Skin of body (tissue), 1 donor: ENCODE measurements at regions not wholly inside any gene's neighbourhood (a gene's known extent, or its start where the extent isn't known, plus 50 kb on each side); places are given as distances from the start of the nearest gene placed in this dataset.
A peak's percentile ranks its signal among the peaks of the same experiment; 100 is the strongest.

ENCODE experiments used
- DNase-seq: peaks from one replicate; lab custom pipeline; 2025; lab: John Stamatoyannopoulos, UW

- DNase-seq: no peak
These were observed 303.3 kb upstream of the DUSP10 start for GRCh38 chr1:222045236-222045635.

- peak; percentile 27 for DNase-seq
These were observed 301.8 kb upstream of the DUSP10 start for GRCh38 chr1:222043444-222044292.

GRCh38 chr1:222042120-222042519 is 300.2 kb upstream of the DUSP10 start:
- DNase-seq: no peak

- no peak for DNase-seq
These were observed 299.1 kb upstream of the DUSP10 start for GRCh38 chr1:222040955-222041354.

- DNase-seq: no peak
These were observed 298.4 kb upstream of the DUSP10 start for GRCh38 chr1:222040121-222040805.

GRCh38 chr1:222038971-222039370 is 297.1 kb upstream of the DUSP10 start:
- no peak for DNase-seq

- no peak for DNase-seq
These were observed 295.8 kb upstream of the DUSP10 start for GRCh38 chr1:222037720-222038119.

GRCh38 chr1:222034790-222035189 is 292.9 kb upstream of the DUSP10 start:
- no peak for DNase-seq

- no peak for DNase-seq
These were observed 291.6 kb upstream of the DUSP10 start for GRCh38 chr1:222033450-222033849.

- DNase-seq: no peak
These were observed 289.4 kb upstream of the DUSP10 start for GRCh38 chr1:222031318-222031717.

- no peak for DNase-seq
These were observed 286.8 kb upstream of the DUSP10 start for GRCh38 chr1:222028676-222029075.

- DNase-seq: no peak
These were observed 286.2 kb upstream of the DUSP10 start for GRCh38 chr1:222028116-222028515.

- no peak for DNase-seq
These were observed 284.4 kb upstream of the DUSP10 start for GRCh38 chr1:222026280-222026679.

GRCh38 chr1:222023025-222023424 is 281.1 kb upstream of the DUSP10 start:
- no peak for DNase-seq

- no peak for DNase-seq
These were observed 279.2 kb upstream of the DUSP10 start for GRCh38 chr1:222021129-222021528.

GRCh38 chr1:222020553-222020952 is 278.7 kb upstream of the DUSP10 start:
- no peak for DNase-seq

GRCh38 chr1:222019029-222019428 is 277.1 kb upstream of the DUSP10 start:
- no peak for DNase-seq

GRCh38 chr1:222018041-222018440 is 276.2 kb upstream of the DUSP10 start:
- no peak for DNase-seq

- DNase-seq: no peak
These were observed 273.8 kb upstream of the DUSP10 start for GRCh38 chr1:222015686-222016085.

GRCh38 chr1:222014001-222014400 is 272.1 kb upstream of the DUSP10 start:
- DNase-seq: no peak

GRCh38 chr1:222012816-222013215 is 270.9 kb upstream of the DUSP10 start:
- DNase-seq: no peak

- DNase-seq: no peak
These were observed 268.4 kb upstream of the DUSP10 start for GRCh38 chr1:222010306-222010705.
